Natural killer cell (primary cell): ENCODE measurements at regions not wholly inside any gene's neighbourhood (a gene's known extent, or its start where the extent isn't known, plus 50 kb on each side); places are given as distances from the start of the nearest gene placed in this dataset.

Experiments
- ATAC-seq, 3 donors: fragments of 150-1000 bp in 2 of 3; fragments of 200-7000 bp in 1 of 3; cut with Tn5 transposase; 1 replicate in 1 of 3; 2 replicates in 2 of 3; pipeline ENCODE4 v1.10.0; 2021; ENCODE audit warnings: mild to moderate bottlenecking in 2 of 3, moderate library complexity in 2 of 3
- DNase-seq, 2 donors: peaks; one replicate each; pipeline versions ENCODE4 v3.0.0 to v3.0.0-alpha.2; 2013 to 2021; ENCODE audit warnings: mixed read lengths in 1 of 2
- H3K27ac ChIP-seq: one replicate; pipeline ENCODE4 v1.5.1; 2013; ENCODE audit warnings: mild to moderate bottlenecking, low read length
- H3K27me3 ChIP-seq: one replicate; pipeline ENCODE4 v1.6.1; 2013; ENCODE audit warnings: low read length; ENCODE audit not compliant: control insufficient read depth, insufficient read depth
- H3K36me3 ChIP-seq: one replicate; pipeline ENCODE4 v1.6.1; 2013; ENCODE audit warnings: low read length; ENCODE audit not compliant: control insufficient read depth, insufficient read depth
- H3K4me1 ChIP-seq: one replicate; pipeline ENCODE4 v1.6.1; 2013; ENCODE audit warnings: low read length; ENCODE audit not compliant: control insufficient read depth, insufficient read depth
- H3K4me3 ChIP-seq: one replicate; pipeline ENCODE4 v1.5.1; 2013; ENCODE audit warnings: low read length
- H3K9me3 ChIP-seq: one replicate; pipeline ENCODE4 v1.6.1; 2013; ENCODE audit warnings: low read length; ENCODE audit not compliant: control insufficient read depth, insufficient read depth
- H3K27ac Mint-ChIP-seq, 2 donors: one replicate each; pipeline ENCODE4 v1.8.0; 2022; ENCODE audit warnings: mild to moderate bottlenecking in 2 of 2, mixed read lengths in 2 of 2, moderate library complexity in 1 of 2
- H3K27me3 Mint-ChIP-seq, 2 donors: one replicate each; pipeline ENCODE4 v1.8.0; 2022; ENCODE audit warnings: low read depth in 2 of 2, mixed read lengths in 2 of 2
- H3K36me3 Mint-ChIP-seq: one replicate; pipeline ENCODE4 v1.8.0; 2022; ENCODE audit warnings: mixed read lengths
- H3K4me1 Mint-ChIP-seq, 2 donors: one replicate each; pipeline ENCODE4 v1.8.0; 2022; ENCODE audit warnings: mixed read lengths in 2 of 2
- H3K4me3 Mint-ChIP-seq: one replicate; pipeline ENCODE4 v1.8.0; 2022; ENCODE audit warnings: mild to moderate bottlenecking, moderate library complexity, mixed read lengths
- H3K9me3 Mint-ChIP-seq, 2 donors: one replicate each; pipeline ENCODE4 v1.8.0; 2022; ENCODE audit warnings: mixed read lengths in 2 of 2
- WGBS: methylation state at CpG from one replicate; pipeline ENCODE4 v1.1.7; 2013; ENCODE audit warnings: missing lambda C conversion rate; ENCODE audit not compliant: insufficient coverage; 5-methylcytosine and 5-hydroxymethylcytosine counted together
- intact Hi-C: fragments of 100-400 bp; cut with micrococcal nuclease; formaldehyde crosslinking; loops from one replicate; pipeline ENCODE4 v1.14.2; 2022
- TF ChIP-seq, protein P1 (sequence below): fragments of 200-600 bp; IDR thresholded peaks from one replicate; pipeline ENCODE4 v1.8.0; 2022; ENCODE audit warnings: antibody characterized with exemption

DNA sequence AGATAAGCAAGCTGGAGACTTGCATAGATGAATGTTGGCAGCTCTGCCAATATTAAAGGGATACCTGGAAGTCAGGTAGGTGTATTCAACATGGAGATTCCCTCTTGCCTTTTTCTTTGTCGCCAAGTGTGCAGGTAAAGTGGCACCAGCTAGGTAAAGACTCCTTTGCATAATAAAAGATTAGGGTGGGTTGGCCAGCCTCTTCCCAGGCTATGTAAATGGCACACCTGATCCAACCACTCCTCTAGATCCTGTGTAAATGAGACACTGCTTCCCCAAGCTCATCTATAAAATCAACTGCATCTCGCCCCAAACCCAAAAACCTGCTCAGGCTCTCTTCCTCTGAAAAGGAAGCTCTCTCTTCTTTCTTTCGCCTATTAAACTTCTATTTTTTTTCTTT lies 100.8 kb upstream of the DSCAM start:
- Mint-ChIP-seq H3K4me1 (no peaks in the 10 kb centered on the region), H3K27ac (no peak overlapping the region), H3K27me3 (no peaks in the 10 kb centered on the region), H3K9me3 (peaks cover 4 to 5% of the 10 kb centered on the region in 2 donors), H3K4me3 (no peak overlapping the region), H3K36me3 (no peaks in the 10 kb centered on the region)
- intact Hi-C loops = no loop called here
- 95% methylated on average over 3 of the region's 3 CpGs for WGBS
- no peaks in the 10 kb centered on the region for H3K36me3 ChIP-seq
- DNase-seq (no peak), ATAC-seq (no peak)
- H3K9me3 ChIP-seq = no peaks in the 10 kb centered on the region
- no peaks in the 10 kb centered on the region for H3K27me3 ChIP-seq
- no peaks in the 10 kb centered on the region for H3K4me1 ChIP-seq
- H3K4me3 ChIP-seq = no peak overlapping the region
- H3K27ac ChIP-seq = no peak overlapping the region
- TF ChIP-seq, protein P1, sequence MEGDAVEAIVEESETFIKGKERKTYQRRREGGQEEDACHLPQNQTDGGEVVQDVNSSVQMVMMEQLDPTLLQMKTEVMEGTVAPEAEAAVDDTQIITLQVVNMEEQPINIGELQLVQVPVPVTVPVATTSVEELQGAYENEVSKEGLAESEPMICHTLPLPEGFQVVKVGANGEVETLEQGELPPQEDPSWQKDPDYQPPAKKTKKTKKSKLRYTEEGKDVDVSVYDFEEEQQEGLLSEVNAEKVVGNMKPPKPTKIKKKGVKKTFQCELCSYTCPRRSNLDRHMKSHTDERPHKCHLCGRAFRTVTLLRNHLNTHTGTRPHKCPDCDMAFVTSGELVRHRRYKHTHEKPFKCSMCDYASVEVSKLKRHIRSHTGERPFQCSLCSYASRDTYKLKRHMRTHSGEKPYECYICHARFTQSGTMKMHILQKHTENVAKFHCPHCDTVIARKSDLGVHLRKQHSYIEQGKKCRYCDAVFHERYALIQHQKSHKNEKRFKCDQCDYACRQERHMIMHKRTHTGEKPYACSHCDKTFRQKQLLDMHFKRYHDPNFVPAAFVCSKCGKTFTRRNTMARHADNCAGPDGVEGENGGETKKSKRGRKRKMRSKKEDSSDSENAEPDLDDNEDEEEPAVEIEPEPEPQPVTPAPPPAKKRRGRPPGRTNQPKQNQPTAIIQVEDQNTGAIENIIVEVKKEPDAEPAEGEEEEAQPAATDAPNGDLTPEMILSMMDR = no peak

DNA sequence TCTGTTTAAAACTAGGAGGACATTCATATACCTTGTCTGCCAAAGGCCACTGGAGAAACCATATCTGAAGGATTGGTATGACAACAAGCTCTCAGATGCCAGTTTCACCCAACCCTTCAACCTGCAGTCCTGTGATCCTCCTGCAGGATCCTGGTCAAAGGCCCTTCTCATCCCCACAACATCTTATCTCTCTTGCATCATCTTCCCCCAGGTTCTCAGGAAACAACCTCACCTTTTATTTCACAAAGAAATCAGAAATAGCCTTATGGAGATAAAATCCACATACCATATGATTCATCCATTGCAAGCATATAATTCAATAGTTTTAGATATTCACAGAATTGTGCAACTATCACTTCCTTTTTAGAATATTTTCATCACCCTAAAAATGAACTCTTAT lies 104.0 kb upstream of the DSCAM start:
- TF ChIP-seq, protein P1 = no peak
- no peaks in the 10 kb centered on the region for H3K4me1 ChIP-seq
- Mint-ChIP-seq H3K36me3 (no peaks in the 10 kb centered on the region), H3K4me1 (no peaks in the 10 kb centered on the region), H3K4me3 (no peak overlapping the region), H3K27ac (no peak overlapping the region), H3K27me3 (no peaks in the 10 kb centered on the region), H3K9me3 (no peaks in the 10 kb centered on the region)
- no peaks in the 10 kb centered on the region for H3K27me3 ChIP-seq
- no peak overlapping the region for H3K27ac ChIP-seq
- H3K36me3 ChIP-seq = no peaks in the 10 kb centered on the region
- no peak overlapping the region for H3K4me3 ChIP-seq
- ATAC-seq (no peak), DNase-seq (no peak)
- no peaks in the 10 kb centered on the region for H3K9me3 ChIP-seq
- intact Hi-C loops = no loop called here

DNA sequence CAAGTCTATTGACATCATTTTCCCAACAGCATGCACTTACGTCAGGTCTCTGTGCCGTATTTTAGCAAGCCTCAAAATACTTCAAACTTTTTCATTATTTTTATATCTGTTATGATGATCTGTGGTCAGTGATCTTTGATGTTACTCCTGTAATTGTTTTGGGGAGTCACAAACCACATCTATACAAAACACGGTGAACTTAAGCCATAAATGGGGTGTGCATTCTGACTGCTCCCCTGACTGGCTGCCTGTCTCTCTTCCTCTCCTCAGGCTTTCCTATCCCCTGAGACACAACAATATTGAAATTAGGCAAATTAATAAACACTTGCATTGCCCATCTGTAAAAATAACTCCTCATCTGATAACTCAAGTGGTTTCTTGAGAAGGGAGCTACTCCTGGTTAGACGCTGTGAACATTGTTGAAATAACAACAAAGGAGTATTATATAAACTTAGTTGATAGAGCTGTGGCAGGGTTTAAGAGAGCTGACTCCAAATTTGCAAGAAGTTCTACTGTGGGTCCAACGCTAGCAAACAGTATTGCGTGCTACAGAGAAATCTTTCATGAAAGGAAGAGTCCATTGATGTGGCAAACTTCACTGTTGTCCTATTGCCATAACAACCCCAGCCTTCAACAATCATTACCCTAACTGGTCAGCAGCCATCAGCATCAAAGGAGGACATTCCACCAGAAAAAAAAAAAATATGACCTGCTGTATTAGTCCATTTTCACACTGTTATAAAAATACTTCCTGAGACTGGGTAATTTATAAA lies 105.8 kb upstream of the DSCAM start:
- Histone ChIP-seq H3K27me3 (no peaks in the 10 kb centered on the region), H3K9me3 (no peaks in the 10 kb centered on the region), H3K4me1 (no peaks in the 10 kb centered on the region), H3K4me3 (no peak overlapping the region), H3K36me3 (no peaks in the 10 kb centered on the region), H3K27ac (no peak overlapping the region)
- 97% methylated on average over 4 of the region's 6 CpGs for WGBS
- Mint-ChIP-seq H3K9me3 (peaks cover 0 to 2% of the 10 kb centered on the region in 2 donors), H3K4me1 (no peaks in the 10 kb centered on the region), H3K27ac (no peak overlapping the region), H3K4me3 (no peak overlapping the region), H3K27me3 (peaks cover 4 to 5% of the 10 kb centered on the region in 2 donors), H3K36me3 (no peaks in the 10 kb centered on the region)
- intact Hi-C loops = no loop called here
- no peak for ATAC-seq
- TF ChIP-seq, protein P1 = no peak
- no peak for DNase-seq

DNA sequence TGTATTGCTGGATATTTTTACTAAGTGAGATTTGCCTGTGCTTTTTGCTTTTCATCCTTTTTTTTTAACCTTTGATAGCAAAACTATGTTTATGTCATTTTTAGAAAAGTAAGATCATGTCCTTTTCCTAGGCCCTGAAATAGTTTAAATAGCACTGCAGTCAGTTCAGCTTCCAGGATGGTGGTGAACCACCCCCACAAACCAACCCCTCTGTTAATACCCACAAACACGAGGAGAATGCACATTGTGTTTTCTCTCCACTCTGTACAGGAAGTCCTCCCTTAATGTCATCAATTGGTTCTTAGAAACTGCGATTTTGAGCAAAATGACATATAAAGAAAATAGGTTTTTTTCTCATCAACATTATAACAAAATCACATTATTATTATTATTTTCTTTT lies 117.7 kb upstream of the DSCAM start:
- 27% methylated on average over 1 of the region's 2 CpGs for WGBS

More for the DNA sequence above, 117.7 kb upstream of the DSCAM start:
- H3K27ac Mint-ChIP-seq = no peak overlapping the region
- Histone ChIP-seq H3K36me3 (no peaks in the 10 kb centered on the region), H3K4me3 (no peak overlapping the region), H3K4me1 (no peaks in the 10 kb centered on the region), H3K27ac (no peak overlapping the region), H3K9me3 (no peaks in the 10 kb centered on the region), H3K27me3 (no peaks in the 10 kb centered on the region)
- intact Hi-C loops = no loop called here
- H3K36me3 Mint-ChIP-seq = no peaks in the 10 kb centered on the region
- no peaks in the 10 kb centered on the region for H3K4me1 Mint-ChIP-seq
- DNase-seq (no peak), ATAC-seq (no peak)
- H3K27me3 Mint-ChIP-seq = peaks cover 0 to 3% of the 10 kb centered on the region in 2 donors
- TF ChIP-seq, protein P1 = no peak
- H3K4me3 Mint-ChIP-seq = no peak overlapping the region
- peaks cover 0 to 3% of the 10 kb centered on the region in 2 donors for H3K9me3 Mint-ChIP-seq
